ENCODE measurements at regions not wholly inside any gene's neighbourhood (a gene's known extent, or its start where the extent isn't known, plus 50 kb on each side); places are given as distances from the start of the nearest gene placed in this dataset.
"Not testable (repeated sequence)": the region's sequence is repeated elsewhere in the genome, so short reads cannot be mapped to it uniquely, and the experiment has no call there.

DNA sequence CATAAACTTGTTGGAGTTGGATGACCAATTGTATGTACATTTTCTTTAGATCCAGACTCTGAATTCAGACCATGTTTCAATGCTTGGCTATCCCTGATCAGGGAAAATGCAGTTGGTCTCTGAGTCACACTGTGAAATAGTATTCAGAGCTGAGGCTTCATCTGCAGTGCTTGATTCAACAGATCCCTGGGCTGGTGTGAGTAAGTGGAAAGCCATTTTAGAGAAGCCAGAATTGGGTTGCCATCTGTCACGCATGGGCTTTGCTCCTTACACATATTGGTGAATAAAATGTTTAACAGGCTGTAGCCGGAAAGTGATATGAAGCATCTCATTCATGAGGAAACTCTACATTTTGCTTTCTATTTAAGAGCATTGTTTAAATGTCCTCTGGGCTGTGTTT is 50.0 kb upstream of the ACYP2 start:
- no peak for FAIRE-seq

- FAIRE-seq: no peak
These were observed 51.4 kb upstream of the ACYP2 start for GRCh38 chr2:54063967-54064535.

- FAIRE-seq: no peak
These were observed 53.0 kb upstream of the ACYP2 start for GRCh38 chr2:54062401-54062800.

DNA sequence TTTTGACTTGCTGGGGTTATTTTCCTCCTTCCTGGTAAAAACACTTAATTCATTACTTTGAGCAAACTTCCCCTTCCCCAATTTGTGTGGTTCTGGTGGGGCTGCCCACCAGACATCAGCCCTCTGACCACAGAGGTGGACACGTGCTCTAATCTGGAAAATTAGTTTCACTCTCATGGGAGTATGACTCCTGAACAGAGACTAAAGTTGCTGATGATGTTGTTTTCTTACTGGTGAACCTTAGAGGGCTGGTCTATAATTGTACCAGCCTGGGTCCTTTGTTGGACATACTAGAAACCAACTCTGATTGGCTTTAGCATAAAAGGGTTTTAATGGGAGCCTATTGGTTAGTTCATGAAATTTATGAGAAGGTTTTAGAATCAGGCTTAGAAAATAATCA is 54.1 kb upstream of the ACYP2 start:
- no peak for FAIRE-seq

DNA sequence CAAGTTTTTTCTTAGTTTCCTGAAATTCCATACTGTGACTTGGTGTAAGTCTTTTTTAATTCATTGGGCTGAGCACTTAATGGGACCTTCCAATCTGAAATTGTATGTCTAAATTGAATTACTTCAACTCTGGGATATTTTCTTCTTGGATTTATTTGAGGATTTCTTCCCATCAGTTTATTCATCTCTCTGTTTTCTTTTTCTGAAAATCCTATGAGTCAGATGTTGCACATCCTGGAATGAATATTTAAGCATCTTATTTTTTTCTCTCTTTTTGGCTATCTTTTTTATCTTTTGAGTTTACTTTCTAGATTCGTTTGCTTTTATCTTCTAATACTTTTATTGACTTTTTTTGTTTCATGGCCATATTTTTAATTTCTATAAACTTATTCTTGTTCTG is 55.4 kb upstream of the ACYP2 start:
- no peak for FAIRE-seq

GRCh38 chr2:54059504-54059903 is 55.9 kb upstream of the ACYP2 start:
- no peak for FAIRE-seq

DNA sequence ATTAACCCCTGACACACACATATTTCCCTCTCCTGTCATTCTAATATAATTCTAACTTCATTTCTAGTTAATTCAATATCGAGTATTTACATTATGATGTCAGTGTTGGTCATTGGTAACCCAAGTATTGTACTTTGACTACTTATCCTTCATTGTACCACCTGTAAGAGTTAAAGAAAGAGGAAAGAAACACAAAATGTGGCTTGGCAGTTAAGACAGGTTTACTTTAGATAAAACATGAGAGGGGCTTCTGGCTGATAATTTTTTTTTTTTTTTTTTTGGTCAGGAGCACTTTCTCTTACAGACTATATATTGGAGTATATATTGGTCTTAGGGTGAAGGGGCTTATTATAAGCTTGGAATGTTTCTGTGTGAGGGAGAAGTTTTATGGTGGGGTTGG is 57.0 kb upstream of the ACYP2 start:
- peak; percentile 11 for FAIRE-seq

- FAIRE-seq: no peak
These were observed 60.6 kb upstream of the ACYP2 start for GRCh38 chr2:54054774-54055173.

GRCh38 chr2:54054271-54054670 is 61.1 kb upstream of the ACYP2 start:
- no peak for FAIRE-seq

GRCh38 chr2:54053830-54054229 is 61.6 kb upstream of the ACYP2 start:
- no peak for FAIRE-seq

- FAIRE-seq: no peak
These were observed 62.3 kb upstream of the ACYP2 start for GRCh38 chr2:54052825-54053718.

DNA sequence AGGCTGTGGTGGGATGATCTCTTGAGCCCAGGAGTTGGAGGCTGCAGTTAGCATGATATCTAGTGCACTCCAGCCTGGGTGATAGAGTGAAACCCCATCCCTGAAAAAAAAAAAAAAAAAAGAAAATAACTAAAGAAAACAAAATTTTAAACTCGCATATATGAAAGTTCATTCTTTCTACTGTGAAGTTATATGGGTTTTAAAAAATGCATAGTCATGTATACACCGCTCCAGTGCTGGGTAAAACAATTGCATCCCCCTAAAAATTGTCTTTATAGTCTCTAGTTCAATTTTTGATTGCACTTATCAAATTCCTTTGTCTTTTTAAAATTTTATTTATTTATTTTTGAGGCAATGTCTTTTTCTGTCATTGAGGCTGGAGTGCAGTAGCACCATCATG is 65.0 kb upstream of the ACYP2 start:
- FAIRE-seq: no peak

- no peak for FAIRE-seq
These were observed 66.0 kb upstream of the ACYP2 start for GRCh38 chr2:54049365-54049764.

DNA sequence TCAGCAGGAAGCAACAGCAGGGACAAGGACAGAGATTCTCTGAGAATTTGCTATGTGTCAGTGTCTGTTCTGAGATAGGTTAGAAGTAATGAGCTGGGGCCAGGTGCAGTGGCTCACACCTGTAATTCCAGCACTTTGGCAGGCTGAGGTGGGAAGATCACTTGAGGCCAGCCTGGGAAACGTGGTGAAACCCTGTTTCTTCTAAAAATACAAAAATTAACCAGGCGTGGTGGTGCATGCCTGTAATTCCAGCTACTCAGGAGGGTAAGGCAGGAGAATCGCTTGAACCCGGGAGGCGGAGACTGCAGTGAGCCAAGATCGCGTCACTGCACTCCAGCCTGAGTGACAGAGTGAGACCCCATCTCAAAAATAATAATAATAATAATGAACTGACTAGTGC is 66.5 kb upstream of the ACYP2 start:
- FAIRE-seq: not testable (repeated sequence)

DNA sequence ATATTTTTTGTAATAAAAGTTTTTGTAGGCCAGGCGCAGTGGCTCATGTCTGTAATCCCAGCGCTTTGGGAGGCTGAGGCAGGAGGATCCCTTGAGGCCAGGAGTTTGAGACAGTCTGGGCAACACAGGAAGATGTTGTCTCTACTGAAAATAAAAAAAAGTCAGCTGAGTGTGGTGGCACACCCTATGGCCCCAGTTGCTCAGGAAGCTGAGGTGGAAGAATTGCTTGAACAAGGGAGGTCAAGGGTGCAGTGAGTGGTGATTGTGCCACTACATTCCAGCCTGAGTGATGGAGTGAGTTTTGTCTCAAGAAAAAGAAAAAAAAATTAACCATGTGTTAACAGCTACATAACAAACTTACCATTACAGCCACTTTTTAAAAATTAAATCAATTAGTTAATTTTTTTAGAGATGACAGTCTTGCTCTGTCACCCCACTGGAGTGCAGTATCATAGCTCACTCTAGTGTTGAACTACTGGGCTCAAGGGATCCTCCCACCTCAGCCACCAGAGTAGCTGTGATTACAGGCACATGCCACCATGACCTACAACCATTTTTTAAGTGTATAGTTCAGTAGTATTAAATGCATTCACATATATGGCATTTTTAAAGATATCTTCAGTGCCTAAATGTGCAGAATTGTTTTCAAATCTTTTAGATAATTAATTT is 67.2 kb upstream of the ACYP2 start:
- FAIRE-seq: no peak

DNA sequence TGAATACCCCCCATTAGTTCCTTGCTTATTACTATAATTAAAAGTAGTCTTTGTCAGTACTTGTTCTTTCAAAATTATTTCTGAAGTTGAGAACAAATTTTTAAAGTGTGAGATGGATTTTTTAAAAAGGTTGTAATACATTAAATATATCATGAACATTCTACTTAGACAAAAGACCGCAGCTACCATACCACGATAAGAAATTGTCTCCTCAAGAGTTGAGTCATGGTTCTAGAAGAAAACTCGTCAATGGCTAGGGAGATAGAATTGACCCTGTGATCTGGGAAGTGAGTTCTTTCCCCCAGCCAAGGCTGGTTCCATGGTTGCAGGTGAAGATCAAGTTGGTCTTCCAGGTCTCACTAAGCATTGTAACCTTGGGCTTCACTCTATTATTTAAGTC is 67.8 kb upstream of the ACYP2 start:
- no peak for FAIRE-seq

GRCh38 chr2:54047091-54047490 is 68.3 kb upstream of the ACYP2 start:
- FAIRE-seq: no peak

DNA sequence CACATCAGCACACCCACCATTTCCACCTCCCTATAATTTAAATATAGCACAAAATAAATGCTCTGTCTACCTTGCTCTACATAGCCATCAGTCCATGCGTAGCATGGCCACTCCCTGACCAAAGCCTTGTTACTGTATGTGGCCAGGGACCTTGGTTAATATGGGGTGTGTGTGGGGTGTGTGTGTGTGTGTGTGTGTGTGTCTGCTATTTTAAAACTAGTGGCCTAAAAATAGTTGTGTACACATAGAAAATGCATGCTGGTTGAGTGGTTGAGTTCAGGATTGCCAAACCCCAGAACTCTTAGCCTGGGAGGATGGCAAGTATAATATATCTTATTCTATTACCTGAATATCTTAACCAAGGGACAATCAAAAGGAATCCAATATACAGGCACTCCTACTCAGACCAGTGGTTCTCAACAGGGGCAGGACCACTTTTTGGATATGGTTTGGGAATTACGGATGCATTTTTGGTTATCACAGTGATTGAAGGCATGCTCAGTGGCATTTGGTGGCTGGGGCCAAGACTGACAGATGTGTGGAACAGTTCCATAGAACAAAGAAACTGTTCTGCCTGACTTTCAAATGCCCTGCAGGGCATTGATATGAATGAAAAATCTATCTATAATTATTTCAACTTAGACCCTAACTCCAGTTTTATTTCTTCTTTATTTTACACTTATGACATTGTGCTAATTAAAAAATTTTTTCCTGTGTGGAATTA is 72.3 kb upstream of the PSME4 start:
- no peak for FAIRE-seq

GRCh38 chr2:54042341-54042740 is 71.5 kb upstream of the PSME4 start:
- no peak for FAIRE-seq

DNA sequence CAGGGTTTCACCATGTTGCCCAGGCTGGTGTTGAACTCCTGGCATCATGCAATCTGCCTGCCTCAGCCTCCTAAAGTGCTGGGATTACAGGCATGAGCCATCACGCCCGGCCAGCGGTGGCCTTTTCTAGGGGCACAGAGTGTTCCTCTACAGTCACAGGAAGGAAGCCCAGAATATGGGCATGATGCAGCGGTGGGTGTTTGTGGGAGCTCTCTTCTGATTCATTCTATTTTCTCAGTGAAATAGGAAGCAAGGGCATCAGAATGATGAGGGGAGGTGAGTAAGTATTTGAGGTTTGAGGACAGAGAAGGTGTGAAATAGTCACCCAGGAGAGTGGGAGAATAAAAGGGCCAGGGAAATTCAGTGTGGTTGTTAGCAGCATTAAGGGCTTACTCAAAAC is 70.3 kb upstream of the PSME4 start:
- no peak for FAIRE-seq

DNA sequence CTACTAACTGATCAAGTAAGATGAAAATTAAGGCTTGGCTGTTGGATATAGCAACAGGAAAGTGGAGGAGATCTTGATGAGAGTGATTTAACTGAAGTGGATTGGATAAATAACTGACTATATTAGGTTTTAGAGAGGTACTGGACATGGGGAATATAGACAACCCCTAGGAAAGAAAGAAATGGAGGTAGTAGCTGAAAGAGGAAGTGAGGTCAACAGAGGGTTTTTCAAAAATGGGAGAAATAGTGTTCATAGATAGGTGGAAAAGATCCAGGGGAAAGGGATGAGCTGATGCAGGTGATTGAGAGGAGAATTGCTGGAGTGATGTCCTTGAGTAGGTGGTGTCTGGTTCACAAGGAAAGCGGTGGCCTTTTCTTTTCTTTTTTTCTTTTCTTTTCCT is 69.9 kb upstream of the PSME4 start:
- FAIRE-seq: no peak

DNA sequence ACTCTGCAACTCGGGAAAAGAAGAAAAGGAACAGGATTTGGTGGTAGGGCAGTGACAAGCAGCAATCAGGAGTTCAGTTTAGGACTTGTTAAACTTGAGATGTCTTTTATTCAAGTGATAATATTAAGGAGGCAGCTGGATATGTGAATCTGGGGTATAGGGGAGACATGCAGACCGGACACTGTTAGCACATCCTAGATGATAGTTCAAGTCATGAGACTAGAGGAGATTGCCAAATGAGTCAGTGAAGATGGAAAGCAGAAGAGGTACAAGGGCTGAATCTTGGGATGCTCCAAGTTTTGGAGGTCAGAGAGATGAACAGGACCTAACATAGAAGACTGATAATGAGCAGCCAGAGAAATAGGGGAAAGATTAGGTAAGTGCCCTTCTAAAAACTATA is 69.5 kb upstream of the PSME4 start:
- no peak for FAIRE-seq

- no peak for FAIRE-seq
These were observed 68.0 kb upstream of the PSME4 start for GRCh38 chr2:54038835-54039234.

DNA sequence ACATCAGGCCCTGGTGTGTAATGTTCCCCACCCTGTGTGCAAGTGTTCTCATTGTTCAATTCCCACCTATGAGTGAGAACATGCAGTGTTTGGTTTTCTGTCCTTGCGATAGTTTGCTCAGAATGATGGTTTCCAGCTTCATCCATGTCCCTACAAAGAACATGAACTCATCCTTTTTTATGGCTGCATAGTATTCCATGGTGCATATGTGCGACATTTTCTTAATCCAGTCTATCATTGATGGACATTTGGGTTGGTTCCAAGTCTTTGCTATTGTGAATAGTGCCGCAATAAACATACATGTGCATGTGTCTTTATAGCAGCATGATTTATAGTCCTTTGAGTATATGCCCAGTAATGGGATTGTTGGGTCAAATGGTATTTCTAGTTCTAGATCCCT is 60.5 kb upstream of the PSME4 start:
- FAIRE-seq: not testable (repeated sequence)

Data from TTC549 (cell line).